ENCODE measurements at regions not wholly inside any gene's neighbourhood (a gene's known extent, or its start where the extent isn't known, plus 50 kb on each side); places are given as distances from the start of the nearest gene placed in this dataset.

GRCh38 chr4:181645489-181645888, 597.7 kb upstream of the TENM3 start:
- DNase-seq = no peak

- DNase-seq = no peak
These were observed 596.3 kb upstream of the TENM3 start for GRCh38 chr4:181646864-181647263.

- no peak for DNase-seq
These were observed 595.6 kb upstream of the TENM3 start for GRCh38 chr4:181647396-181648147.

- DNase-seq = no peak
These were observed 593.0 kb upstream of the TENM3 start for GRCh38 chr4:181650033-181650825.

GRCh38 chr4:181656748-181657147, 586.5 kb upstream of the TENM3 start:
- DNase-seq = no peak

GRCh38 chr4:181659202-181659601, 584.0 kb upstream of the TENM3 start:
- no peak for DNase-seq

- DNase-seq = no peak
These were observed 583.3 kb upstream of the TENM3 start for GRCh38 chr4:181659876-181660275.

GRCh38 chr4:181661090-181661489, 582.1 kb upstream of the TENM3 start:
- DNase-seq = no peak

- DNase-seq = no peak
These were observed 581.3 kb upstream of the TENM3 start for GRCh38 chr4:181661923-181662322.

DNA sequence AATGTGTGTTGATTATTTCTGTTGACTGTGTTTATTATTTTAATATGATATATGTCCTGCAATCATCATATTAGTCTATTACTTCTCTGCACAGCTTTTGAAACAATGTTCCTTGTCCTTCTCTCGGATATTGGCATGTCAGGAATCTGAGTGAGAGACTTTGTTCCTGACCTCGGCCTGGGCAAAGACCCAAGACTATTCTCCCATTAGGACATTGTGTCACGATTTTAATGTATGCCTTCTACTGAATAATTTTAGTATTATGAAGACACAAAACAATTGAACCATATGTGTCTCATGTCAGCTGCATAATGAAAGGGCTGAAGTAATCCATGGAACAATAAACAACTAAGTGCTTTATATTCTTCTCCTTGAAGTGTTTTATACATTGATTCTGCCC, 580.8 kb upstream of the TENM3 start:
- DNase-seq = no peak

GRCh38 chr4:181670506-181670905, 572.7 kb upstream of the TENM3 start:
- DNase-seq = no peak

- no peak for DNase-seq
These were observed 571.5 kb upstream of the TENM3 start for GRCh38 chr4:181671672-181672071.

- no peak for DNase-seq
These were observed 570.5 kb upstream of the TENM3 start for GRCh38 chr4:181672751-181673150.

GRCh38 chr4:181674315-181674875, 568.8 kb upstream of the TENM3 start:
- no peak for DNase-seq

DNA sequence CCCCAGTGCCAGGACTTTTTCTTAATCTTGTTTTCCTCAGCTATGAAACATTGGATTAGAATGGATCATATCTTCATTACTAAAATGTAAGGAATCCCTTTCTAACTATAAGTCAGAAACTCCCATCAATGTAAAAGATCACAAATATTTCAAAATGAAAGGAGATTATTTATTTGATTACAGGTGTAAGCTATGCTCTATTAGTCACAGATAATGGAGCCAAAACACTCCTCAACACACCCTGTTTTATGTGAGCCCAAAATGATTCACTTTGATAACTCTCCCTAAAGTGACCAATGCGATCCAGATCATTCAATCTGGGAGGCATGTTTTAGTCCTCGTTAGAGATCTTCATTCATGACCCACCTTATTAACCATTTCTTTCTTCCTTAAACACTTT, 566.7 kb upstream of the TENM3 start:
- DNase-seq = no peak

DNA sequence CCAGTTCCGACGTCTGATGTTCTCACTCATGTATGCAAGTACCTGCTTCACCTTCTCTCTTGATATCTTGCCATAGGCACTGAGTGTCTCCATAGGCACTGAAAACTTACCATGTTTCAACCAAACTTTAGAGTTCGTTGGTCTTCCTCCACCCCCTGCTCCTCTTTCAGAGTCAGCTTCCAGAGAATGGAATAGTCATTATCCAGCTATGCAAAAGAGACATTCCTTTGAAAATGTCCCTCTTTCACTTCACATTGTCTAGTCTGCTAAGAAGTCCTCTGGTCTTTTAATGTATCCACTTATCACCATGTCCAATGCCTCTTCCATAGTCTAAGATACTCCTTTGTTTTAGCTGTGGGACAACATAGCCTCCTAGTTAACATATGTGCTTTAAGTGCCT, 566.0 kb upstream of the TENM3 start:
- DNase-seq = no peak

GRCh38 chr4:181677621-181678020, 565.6 kb upstream of the TENM3 start:
- no peak for DNase-seq

GRCh38 chr4:181679754-181680153, 563.4 kb upstream of the TENM3 start:
- DNase-seq = no peak

- DNase-seq = no peak
These were observed 560.7 kb upstream of the TENM3 start for GRCh38 chr4:181682367-181683047.

GRCh38 chr4:181684310-181684709, 558.9 kb upstream of the TENM3 start:
- no peak for DNase-seq

GRCh38 chr4:181685461-181685860, 557.7 kb upstream of the TENM3 start:
- no peak for DNase-seq

- no peak for DNase-seq
These were observed 557.3 kb upstream of the TENM3 start for GRCh38 chr4:181685911-181686310.

DNA sequence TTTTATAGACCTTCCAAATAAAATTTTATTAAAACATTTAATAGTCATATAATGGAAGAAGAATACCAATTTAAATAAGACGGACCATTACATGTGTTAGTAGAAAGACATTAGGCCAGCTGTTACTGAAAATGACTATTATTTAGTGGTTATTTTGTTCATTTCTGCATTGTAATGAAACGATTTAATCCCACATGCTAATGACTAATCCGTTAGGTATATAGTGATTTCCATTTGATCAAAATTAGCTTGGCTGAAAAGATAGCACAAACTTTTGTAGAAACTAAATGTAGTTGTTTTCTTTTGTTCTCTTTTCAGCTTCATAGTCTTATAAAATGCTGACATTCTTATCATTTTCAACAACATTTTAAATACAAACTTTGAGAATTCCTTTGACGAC, 556.1 kb upstream of the TENM3 start:
- no peak for DNase-seq

DNA sequence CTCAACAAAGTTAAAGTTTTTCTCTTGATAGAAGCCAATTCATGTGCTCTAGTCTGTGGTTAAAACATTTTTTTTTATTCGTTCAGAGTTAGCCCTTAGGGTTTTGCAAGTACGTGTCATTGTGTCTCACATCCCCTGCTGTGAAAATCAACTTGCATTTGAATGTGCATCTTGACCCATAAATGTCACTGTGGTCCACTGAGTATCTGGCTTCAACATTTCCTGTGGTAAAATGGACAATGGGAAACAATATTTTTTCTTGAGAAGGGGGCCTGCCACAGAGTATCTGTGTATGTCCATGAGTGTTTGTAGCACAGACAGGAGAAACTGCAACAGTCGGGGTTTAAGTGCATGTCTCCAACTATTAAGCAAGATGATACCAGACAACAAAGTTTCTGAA, 554.8 kb upstream of the TENM3 start:
- no peak for DNase-seq

All from suppressor macrophage treated with lipopolysaccharide for 1 hour (primary cell).